ENCODE measurements at regions not wholly inside any gene's neighbourhood (a gene's known extent, or its start where the extent isn't known, plus 50 kb on each side); places are given as distances from the start of the nearest gene placed in this dataset.

- TF ChIP-seq ZNF592 (IDR thresholded peaks at IDR 0.05) (no peak), E2F8 (IDR thresholded peaks at IDR 0.05; ENCODE audit: low read depth, partially characterized antibody) (no peak), ESRRB (CRISPR knock-in tag; IDR thresholded peaks at IDR 0.05; ENCODE audit: borderline replicate concordance) (no peak), FOXK2 (conservative IDR thresholded peaks at IDR 0.05 in 1 of 2, IDR thresholded peaks at IDR 0.05 in 1 of 2; ENCODE audit: low read depth in 2 of 2) (no peak), SNAPC5 (CRISPR knock-in tag; IDR thresholded peaks at IDR 0.05) (no peak), RB1 (IDR thresholded peaks at IDR 0.05; ENCODE audit: low read depth) (no peak), GATA2 (CRISPR knock-in tag; IDR thresholded peaks at IDR 0.05) (no peak), FOXJ2 (tag; IDR thresholded peaks at IDR 0.05) (no peak), ZNF174 (CRISPR knock-in tag; IDR thresholded peaks at IDR 0.05) (no peak), ARID4B (CRISPR knock-in tag; IDR thresholded peaks at IDR 0.05) (no peak), POLR2AphosphoS2 (IDR thresholded peaks at IDR 0.05; ENCODE audit: low read length) (no peak)
These were observed 185.8 kb upstream of the POU1F1 start (continued) for GRCh38 chr3:87462228-87462627.
